DMS 273 (cell line): ENCODE measurements at regions not wholly inside any gene's neighbourhood (a gene's known extent, or its start where the extent isn't known, plus 50 kb on each side); places are given as distances from the start of the nearest gene placed in this dataset.

Experiments
- DNase-seq: peaks from one replicate; lab custom pipeline; 2025; ENCODE audit not compliant: unreplicated experiment; lab: John Stamatoyannopoulos, UW

DNA sequence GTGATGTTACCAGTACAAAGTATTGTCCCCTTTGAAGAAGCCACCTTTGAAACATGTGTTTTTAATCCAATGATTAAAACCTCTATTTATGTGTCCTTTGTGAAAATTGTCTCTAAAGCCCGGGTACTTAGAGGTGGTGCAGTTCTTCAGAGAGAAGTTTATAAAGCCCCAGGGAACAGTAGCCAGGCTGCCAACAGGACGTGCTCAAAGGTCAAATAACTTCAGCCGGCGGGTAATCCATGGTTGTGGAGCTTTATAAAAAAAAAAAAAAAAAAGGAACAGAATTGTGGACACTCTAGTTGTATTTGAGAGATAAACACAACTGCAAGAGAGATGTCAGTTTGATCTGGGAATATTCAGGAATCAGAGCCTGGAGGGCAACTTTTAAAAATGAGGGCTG lies 57.9 kb upstream of the CTNND2 start:
- DNase-seq, result no peak

DNA sequence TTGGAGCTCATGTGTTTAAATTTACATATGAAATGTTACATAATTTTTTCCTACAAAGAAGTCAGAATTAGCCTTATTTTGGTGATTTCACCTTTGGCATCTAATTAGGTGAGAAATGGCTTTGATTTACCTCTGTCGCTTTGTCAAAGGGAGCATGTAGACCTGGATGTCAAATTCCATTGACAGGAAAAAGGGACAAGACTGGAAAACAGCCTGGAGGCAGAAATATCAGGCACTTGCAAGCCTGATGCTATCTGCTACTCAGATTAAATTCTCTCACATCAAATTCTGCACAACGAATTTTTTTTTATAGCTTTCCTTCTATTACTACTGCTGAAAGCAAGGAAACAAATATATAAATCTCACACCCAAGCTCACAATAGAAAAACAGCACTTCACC lies 54.1 kb upstream of the CTNND2 start:
- DNase-seq, result no peak

DNA sequence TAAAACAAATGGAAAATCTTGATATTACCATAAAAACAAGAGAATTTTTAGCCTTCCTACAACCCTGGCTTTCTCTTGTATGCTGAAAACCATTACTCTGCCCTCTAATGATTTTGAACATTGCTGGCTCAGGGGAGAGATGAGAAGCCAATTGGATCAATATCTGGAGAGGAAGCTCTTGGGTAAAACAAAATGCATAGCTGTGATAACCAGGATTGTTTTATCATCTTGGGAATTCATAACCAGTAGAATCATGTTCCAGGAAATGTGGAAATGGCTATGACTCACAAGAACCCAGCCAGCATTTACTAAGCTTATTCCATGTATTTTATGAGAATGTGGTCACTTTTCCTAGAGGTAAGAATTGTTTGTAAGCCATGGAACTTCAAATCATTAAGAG lies 51.1 kb upstream of the CTNND2 start:
- DNase-seq, result no peak
